Bronchial epithelial cell (primary cell): ENCODE measurements at regions not wholly inside any gene's neighbourhood (a gene's known extent, or its start where the extent isn't known, plus 50 kb on each side); places are given as distances from the start of the nearest gene placed in this dataset.
A peak's percentile ranks its signal among the peaks of the same experiment; 100 is the strongest.

ENCODE experiments used
- DNase-seq: peaks from one replicate; pipeline ENCODE4 v3.0.0-alpha.2; 2010; ENCODE audit warnings: low read depth
- FAIRE-seq: peaks from 2 replicates; lab custom pipeline; 2011; peaks lifted over from hg19 to GRCh38; lab: Jason Lieb, UNC
- H3K27me3 ChIP-seq: 2 replicates; pipeline ENCODE4 v1.5.1; 2011; ENCODE audit warnings: low read length; ENCODE audit not compliant: control insufficient read depth, insufficient read depth
- H3K36me3 ChIP-seq: 2 replicates; pipeline ENCODE4 v1.5.1; 2011; ENCODE audit warnings: low read length; ENCODE audit not compliant: control insufficient read depth, insufficient read depth
- H3K4me3 ChIP-seq: 2 replicates; pipeline ENCODE4 v1.5.1; 2011; ENCODE audit warnings: mild to moderate bottlenecking, low read depth, low read length, control low read depth
- TF ChIP-seq, protein P1 (sequence below): IDR thresholded peaks from 2 replicates; pipeline ENCODE4 v1.5.1; 2011; ENCODE audit warnings: mild to moderate bottlenecking, moderate library complexity, low read length, control low read depth, inconsistent platforms; ENCODE audit not compliant: insufficient read depth, severe bottlenecking

DNA sequence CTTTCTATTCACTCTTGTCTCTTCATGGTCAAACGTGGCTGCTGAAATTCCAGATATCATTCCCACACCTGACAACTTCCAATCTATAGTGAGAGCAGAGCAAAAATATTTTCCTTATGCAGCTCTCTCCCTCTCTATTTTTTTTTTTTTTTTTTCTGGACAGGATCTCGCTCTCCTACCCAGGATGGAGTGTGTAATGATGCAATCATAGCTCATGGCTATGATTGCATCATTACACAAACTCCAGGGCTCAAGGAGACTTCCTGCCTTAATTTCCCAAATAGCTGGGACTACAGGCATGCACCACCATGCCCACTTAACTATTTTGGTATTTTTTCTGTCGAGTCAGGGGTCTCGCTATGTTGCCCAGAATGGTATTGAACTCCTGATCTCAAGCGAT lies 1398.9 kb downstream of the AACS start:
- TF ChIP-seq, protein P1, sequence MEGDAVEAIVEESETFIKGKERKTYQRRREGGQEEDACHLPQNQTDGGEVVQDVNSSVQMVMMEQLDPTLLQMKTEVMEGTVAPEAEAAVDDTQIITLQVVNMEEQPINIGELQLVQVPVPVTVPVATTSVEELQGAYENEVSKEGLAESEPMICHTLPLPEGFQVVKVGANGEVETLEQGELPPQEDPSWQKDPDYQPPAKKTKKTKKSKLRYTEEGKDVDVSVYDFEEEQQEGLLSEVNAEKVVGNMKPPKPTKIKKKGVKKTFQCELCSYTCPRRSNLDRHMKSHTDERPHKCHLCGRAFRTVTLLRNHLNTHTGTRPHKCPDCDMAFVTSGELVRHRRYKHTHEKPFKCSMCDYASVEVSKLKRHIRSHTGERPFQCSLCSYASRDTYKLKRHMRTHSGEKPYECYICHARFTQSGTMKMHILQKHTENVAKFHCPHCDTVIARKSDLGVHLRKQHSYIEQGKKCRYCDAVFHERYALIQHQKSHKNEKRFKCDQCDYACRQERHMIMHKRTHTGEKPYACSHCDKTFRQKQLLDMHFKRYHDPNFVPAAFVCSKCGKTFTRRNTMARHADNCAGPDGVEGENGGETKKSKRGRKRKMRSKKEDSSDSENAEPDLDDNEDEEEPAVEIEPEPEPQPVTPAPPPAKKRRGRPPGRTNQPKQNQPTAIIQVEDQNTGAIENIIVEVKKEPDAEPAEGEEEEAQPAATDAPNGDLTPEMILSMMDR: no peak
- Histone ChIP-seq H3K36me3 (no peaks in the 10 kb centered on the region), H3K27me3 (no peaks in the 10 kb centered on the region), H3K4me3 (no peak overlapping the region)
- FAIRE-seq (no peak), DNase-seq (no peak)

DNA sequence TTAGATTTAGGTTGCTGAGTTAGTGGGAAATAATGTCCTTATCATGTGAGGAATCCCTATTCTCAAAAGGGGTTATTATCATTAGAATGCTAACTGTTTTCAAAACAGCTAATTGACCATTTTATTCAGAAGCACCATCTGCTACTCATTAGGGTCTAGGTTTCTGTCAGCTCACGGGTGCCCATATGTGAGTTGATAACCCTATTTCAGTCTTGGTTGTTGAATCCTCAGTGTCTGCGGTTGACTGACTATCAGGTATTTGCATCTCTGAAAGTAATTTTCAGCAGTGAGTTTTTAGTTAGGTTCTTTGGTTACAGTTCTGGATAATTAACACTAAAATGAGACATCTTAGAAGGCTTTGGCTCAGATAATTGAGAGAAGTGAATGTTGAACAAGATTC lies 1404.0 kb downstream of the AACS start:
- TF ChIP-seq, protein P1: no peak
- no peaks in the 10 kb centered on the region for H3K36me3 ChIP-seq
- no peak for FAIRE-seq
- H3K27me3 ChIP-seq: no peaks in the 10 kb centered on the region
- DNase-seq: no peak
- H3K4me3 ChIP-seq: no peak overlapping the region

DNA sequence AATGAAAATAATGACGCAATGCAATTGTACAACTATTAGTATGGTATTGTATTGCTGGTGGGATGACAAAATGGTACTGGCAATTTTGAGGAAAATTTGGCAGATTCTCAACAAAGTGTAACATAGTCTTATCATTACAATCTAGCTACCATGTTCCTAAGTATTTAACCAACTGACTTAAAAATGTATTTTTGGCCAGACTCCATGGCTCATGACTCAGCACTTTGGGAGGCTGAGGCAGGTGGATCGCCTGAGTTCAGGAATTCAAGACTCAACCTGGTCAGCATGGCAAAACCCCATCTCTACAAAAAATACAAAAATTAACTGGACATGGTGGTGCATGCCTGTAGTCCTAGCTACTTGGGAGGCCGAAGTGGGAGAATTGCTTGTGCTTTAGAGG lies 1409.5 kb downstream of the AACS start:
- peak; percentile 4 for DNase-seq
- FAIRE-seq: no peak
- TF ChIP-seq, protein P1: no peak
- no peaks in the 10 kb centered on the region for H3K36me3 ChIP-seq
- no peak overlapping the region for H3K4me3 ChIP-seq
- H3K27me3 ChIP-seq: no peaks in the 10 kb centered on the region

DNA sequence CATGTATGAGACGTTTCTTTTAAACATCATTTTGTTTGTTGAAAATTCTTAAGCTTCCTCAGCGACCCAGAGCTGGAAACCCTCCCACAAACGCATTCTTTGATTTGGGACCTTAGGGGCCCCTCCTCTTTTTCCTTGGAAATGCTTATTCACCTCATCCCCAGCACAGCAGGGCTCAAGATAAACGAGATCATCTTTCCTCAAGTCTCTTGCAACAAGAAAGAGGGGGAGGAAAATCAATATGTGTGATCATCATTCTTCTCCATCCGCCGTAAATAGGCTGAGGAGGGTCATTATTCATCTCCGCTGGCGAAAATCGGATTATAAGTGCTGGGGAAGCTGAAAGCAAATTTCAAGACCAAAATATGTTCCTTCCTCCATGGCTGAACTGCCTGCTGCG lies 1415.2 kb downstream of the AACS start:
- no peaks in the 10 kb centered on the region for H3K27me3 ChIP-seq
- no peak for FAIRE-seq
- TF ChIP-seq, protein P1: no peak
- H3K4me3 ChIP-seq: no peak overlapping the region
- H3K36me3 ChIP-seq: no peaks in the 10 kb centered on the region
- DNase-seq: no peak

DNA sequence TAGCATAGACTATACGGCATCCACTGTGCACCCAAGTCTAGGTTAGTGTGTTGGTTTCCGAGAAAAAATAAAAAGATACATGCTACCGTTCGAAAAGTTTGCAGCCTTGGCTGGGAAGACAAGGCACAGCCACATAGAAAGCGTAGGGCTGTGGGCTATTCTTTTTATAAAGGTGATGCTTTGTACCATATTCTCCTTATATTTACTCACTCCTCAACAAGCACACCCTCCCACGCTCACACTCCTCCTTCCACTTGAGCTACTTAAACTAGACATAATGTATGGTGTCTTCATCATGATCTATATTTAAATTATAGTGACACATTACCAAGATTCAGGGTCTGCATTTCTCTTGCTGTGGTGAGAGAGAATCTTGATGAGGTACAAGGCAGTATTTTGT lies 1416.5 kb downstream of the AACS start:
- FAIRE-seq: no peak

More for the DNA sequence above, 1416.5 kb downstream of the AACS start:
- DNase-seq: no peak
- TF ChIP-seq, protein P1: no peak
- Histone ChIP-seq H3K27me3 (no peaks in the 10 kb centered on the region), H3K36me3 (no peaks in the 10 kb centered on the region), H3K4me3 (no peak overlapping the region)
